Ishikawa (cell line): ENCODE measurements at regions not wholly inside any gene's neighbourhood (a gene's known extent, or its start where the extent isn't known, plus 50 kb on each side); places are given as distances from the start of the nearest gene placed in this dataset.

Experiments used
- CREB1 ChIP-seq: IDR thresholded peaks from 2 replicates; pipeline ENCODE4 v1.6.1; 2012; ENCODE audit warnings: low read depth
- EGR1 ChIP-seq: IDR thresholded peaks from 2 replicates; pipeline ENCODE4 v1.6.1; 2012
- EP300 ChIP-seq: IDR thresholded peaks from 2 replicates; pipeline ENCODE4 v1.6.1; 2012; ENCODE audit warnings: borderline replicate concordance
- FOXM1 ChIP-seq: IDR thresholded peaks from 2 replicates; pipeline ENCODE4 v1.6.1; 2012; ENCODE audit warnings: low read depth, borderline replicate concordance
- TAF1 ChIP-seq: IDR thresholded peaks from 2 replicates; pipeline ENCODE4 v1.6.1; 2012; ENCODE audit warnings: low read depth, mild to moderate bottlenecking

DNA sequence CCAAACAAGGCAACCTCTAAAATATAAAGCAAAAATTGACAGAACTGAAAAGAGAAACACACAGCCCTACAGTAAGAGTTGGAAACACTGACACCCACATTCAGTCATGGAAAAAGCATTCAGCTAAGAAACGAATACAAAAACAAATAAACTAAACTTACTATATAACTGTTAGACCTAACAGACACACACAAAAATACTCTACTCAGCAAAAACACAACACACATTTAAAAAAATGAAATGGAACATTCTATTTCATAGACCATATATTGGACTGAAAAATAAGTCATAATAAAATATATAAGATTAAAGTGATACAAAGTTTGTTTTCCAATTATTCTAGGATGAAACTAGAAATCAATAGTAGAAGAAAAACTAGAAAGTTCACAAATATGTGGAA lies 488.8 kb upstream of the POU3F4 start:
- TF ChIP-seq EGR1, result no peak
- TF ChIP-seq EP300, result no peak
- no peak for TF ChIP-seq TAF1
- no peak for TF ChIP-seq FOXM1
- TF ChIP-seq CREB1, result no peak
